Uterus (tissue), 2 donors: ENCODE measurements at regions not wholly inside any gene's neighbourhood (a gene's known extent, or its start where the extent isn't known, plus 50 kb on each side); places are given as distances from the start of the nearest gene placed in this dataset.

Experiments used
- POLR2A ChIP-seq, 2 donors: fragments of 450-650 bp; IDR thresholded peaks; one replicate each; pipeline ENCODE4 v1.6.1; 2016; ENCODE audit warnings: antibody characterized with exemption in 2 of 2, mild to moderate bottlenecking in 1 of 2, moderate library complexity in 1 of 2
- TF ChIP-seq, protein P1 (sequence below), 4 experiments: fragments of 200-600 bp in 2 of 4; fragments of 450-650 bp in 2 of 4; sonication (generic) in 2 of 4; IDR thresholded peaks; one replicate each; pipeline ENCODE4 v1.5.1; 2016 to 2019; ENCODE audit warnings: antibody characterized with exemption in 4 of 4, mild to moderate bottlenecking in 2 of 4, moderate library complexity in 1 of 4

DNA sequence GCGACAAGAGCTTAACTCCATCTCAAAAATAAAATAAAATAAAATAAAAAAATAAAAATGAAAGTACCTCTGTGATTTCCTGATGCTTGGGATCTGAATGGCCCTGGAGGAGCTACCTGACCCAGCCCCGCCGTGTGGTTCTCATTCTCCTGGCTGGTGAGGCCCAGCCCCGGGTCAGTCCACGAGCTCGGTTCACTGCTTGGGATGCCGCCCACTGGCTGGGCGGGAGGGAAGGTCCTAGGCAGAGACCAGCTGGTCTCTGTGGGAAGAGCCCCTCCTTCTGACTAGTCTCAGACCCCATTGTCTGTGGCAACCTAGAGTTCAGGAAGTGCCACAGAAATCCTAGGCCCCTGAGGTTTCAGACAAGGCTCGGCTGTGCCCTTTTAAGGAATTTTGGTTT, 55.1 kb upstream of the DLGAP1 start:
- TF ChIP-seq, protein P1, sequence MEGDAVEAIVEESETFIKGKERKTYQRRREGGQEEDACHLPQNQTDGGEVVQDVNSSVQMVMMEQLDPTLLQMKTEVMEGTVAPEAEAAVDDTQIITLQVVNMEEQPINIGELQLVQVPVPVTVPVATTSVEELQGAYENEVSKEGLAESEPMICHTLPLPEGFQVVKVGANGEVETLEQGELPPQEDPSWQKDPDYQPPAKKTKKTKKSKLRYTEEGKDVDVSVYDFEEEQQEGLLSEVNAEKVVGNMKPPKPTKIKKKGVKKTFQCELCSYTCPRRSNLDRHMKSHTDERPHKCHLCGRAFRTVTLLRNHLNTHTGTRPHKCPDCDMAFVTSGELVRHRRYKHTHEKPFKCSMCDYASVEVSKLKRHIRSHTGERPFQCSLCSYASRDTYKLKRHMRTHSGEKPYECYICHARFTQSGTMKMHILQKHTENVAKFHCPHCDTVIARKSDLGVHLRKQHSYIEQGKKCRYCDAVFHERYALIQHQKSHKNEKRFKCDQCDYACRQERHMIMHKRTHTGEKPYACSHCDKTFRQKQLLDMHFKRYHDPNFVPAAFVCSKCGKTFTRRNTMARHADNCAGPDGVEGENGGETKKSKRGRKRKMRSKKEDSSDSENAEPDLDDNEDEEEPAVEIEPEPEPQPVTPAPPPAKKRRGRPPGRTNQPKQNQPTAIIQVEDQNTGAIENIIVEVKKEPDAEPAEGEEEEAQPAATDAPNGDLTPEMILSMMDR (IDR thresholded peaks at IDR 0.05), result no peak
- TF ChIP-seq POLR2A (IDR thresholded peaks at IDR 0.05), result no peak
